ENCODE measurements at regions not wholly inside any gene's neighbourhood (a gene's known extent, or its start where the extent isn't known, plus 50 kb on each side); places are given as distances from the start of the nearest gene placed in this dataset.

- no peak for ATAC-seq
- in situ Hi-C loops (cut with MboI; ENCODE audit: low sequenced_read_pairs in 4 of 4) (no loop called here), intact Hi-C loops (cut with DNase I; ENCODE audit: low total_unique reads) (no loop called here)
- Histone ChIP-seq H3K4me3 (no peak overlapping the region), H3K9me3 (no peaks in the 10 kb centered on the region), H3K27me3 (no peaks in the 10 kb centered on the region), H3K36me3 (no peaks in the 10 kb centered on the region), H3K27ac (no peak overlapping the region), H3K4me1 (no peaks in the 10 kb centered on the region)
- TF ChIP-seq CTCF (IDR thresholded peaks at IDR 0.05 in 4 of 5, conservative IDR thresholded peaks at IDR 0.05 in 1 of 5), result no peak
- no peak for DNase-seq
These were observed 210.5 kb downstream of the MATN1 start for GRCh38 chr1:30512914-30513265.

GRCh38 chr1:30511991-30512913 lies 211.1 kb downstream of the MATN1 start:
- no peaks in the 10 kb centered on the region for H3K4me1 ChIP-seq
- ATAC-seq, result no peak
- H3K4me3 ChIP-seq, result no peak overlapping the region
- DNase-seq, result no peak
- no peak for TF ChIP-seq POLR2A (IDR thresholded peaks at IDR 0.05)
- TF ChIP-seq CTCF (IDR thresholded peaks at IDR 0.05 in 4 of 5, conservative IDR thresholded peaks at IDR 0.05 in 1 of 5), result no peak
- H3K27ac ChIP-seq, result no peak overlapping the region
- intact Hi-C loops (cut with DNase I; ENCODE audit: low total_unique reads), result no loop called here
- no peaks in the 10 kb centered on the region for H3K9me3 ChIP-seq
- H3K36me3 ChIP-seq, result no peaks in the 10 kb centered on the region
- in situ Hi-C loops (cut with MboI; ENCODE audit: low sequenced_read_pairs in 4 of 4), result no loop called here
- H3K27me3 ChIP-seq, result no peaks in the 10 kb centered on the region

GRCh38 chr1:30511563-30511962 lies 211.8 kb downstream of the MATN1 start:
- no peaks in the 10 kb centered on the region for H3K9me3 ChIP-seq
- no peaks in the 10 kb centered on the region for H3K27me3 ChIP-seq
- no peak for TF ChIP-seq POLR2A (IDR thresholded peaks at IDR 0.05)
- TF ChIP-seq CTCF (IDR thresholded peaks at IDR 0.05 in 4 of 5, conservative IDR thresholded peaks at IDR 0.05 in 1 of 5), result no peak
- H3K27ac ChIP-seq, result no peak overlapping the region
- in situ Hi-C loops (cut with MboI; ENCODE audit: low sequenced_read_pairs in 4 of 4), result no loop called here
- DNase-seq (no peak), ATAC-seq (no peak)
- intact Hi-C loops (cut with DNase I; ENCODE audit: low total_unique reads), result no loop called here
- H3K36me3 ChIP-seq, result no peaks in the 10 kb centered on the region
- H3K4me1 ChIP-seq, result no peaks in the 10 kb centered on the region
- H3K4me3 ChIP-seq, result no peak overlapping the region

GRCh38 chr1:30511106-30511505 lies 212.3 kb downstream of the MATN1 start:
- Histone ChIP-seq H3K4me1 (no peaks in the 10 kb centered on the region), H3K4me3 (no peak overlapping the region), H3K9me3 (no peaks in the 10 kb centered on the region), H3K27ac (no peak overlapping the region), H3K36me3 (no peaks in the 10 kb centered on the region), H3K27me3 (no peaks in the 10 kb centered on the region)
- no peak for TF ChIP-seq POLR2A (IDR thresholded peaks at IDR 0.05)
- TF ChIP-seq CTCF (IDR thresholded peaks at IDR 0.05 in 4 of 5, conservative IDR thresholded peaks at IDR 0.05 in 1 of 5), result no peak
- no peak for ATAC-seq
- intact Hi-C loops (cut with DNase I; ENCODE audit: low total_unique reads) (no loop called here), in situ Hi-C loops (cut with MboI; ENCODE audit: low sequenced_read_pairs in 4 of 4) (no loop called here)
- DNase-seq, result no peak

- ATAC-seq, result no peak
- DNase-seq, result no peak
- Histone ChIP-seq H3K9me3 (no peaks in the 10 kb centered on the region), H3K36me3 (no peaks in the 10 kb centered on the region), H3K4me3 (no peak overlapping the region), H3K4me1 (no peaks in the 10 kb centered on the region), H3K27me3 (no peaks in the 10 kb centered on the region), H3K27ac (no peak overlapping the region)
- in situ Hi-C loops (cut with MboI; ENCODE audit: low sequenced_read_pairs in 4 of 4) (no loop called here), intact Hi-C loops (cut with DNase I; ENCODE audit: low total_unique reads) (no loop called here)
- TF ChIP-seq CTCF (IDR thresholded peaks at IDR 0.05 in 4 of 5, conservative IDR thresholded peaks at IDR 0.05 in 1 of 5) (no peak), POLR2A (IDR thresholded peaks at IDR 0.05) (no peak)
These were observed 213.7 kb downstream of the MATN1 start for GRCh38 chr1:30509670-30510069.

All from gastrocnemius medialis (tissue), 4 donors.